Lung (tissue), 11 donors: ENCODE measurements at regions not wholly inside any gene's neighbourhood (a gene's known extent, or its start where the extent isn't known, plus 50 kb on each side); places are given as distances from the start of the nearest gene placed in this dataset.
A peak's percentile ranks its signal among the peaks of the same experiment; 100 is the strongest.

Experiments
- ATAC-seq: fragments of 200-7000 bp; cut with Tn5 transposase; one replicate; pipeline ENCODE4 v1.9.1; 2020; ENCODE audit warnings: moderate number of reproducible peaks; ENCODE audit not compliant: insufficient read depth, low FRiP score
- DNase-seq, 3 donors: peaks; one replicate each; pipeline ENCODE4 v3.0.0-alpha.2; 2013 to 2017
- H3K27ac ChIP-seq, 2 donors: one replicate each; pipeline ENCODE4 v1.5.1; 2013; ENCODE audit warnings: mild to moderate bottlenecking in 2 of 2, moderate library complexity in 2 of 2, control low read depth in 1 of 2, inconsistent platforms in 1 of 2, low read depth in 1 of 2, low read length in 1 of 2
- H3K27me3 ChIP-seq, 3 donors: one replicate each; pipeline ENCODE4 v1.5.1; 2013; ENCODE audit warnings: low read length in 2 of 3; ENCODE audit not compliant: control insufficient read depth in 3 of 3, insufficient read depth in 3 of 3
- H3K36me3 ChIP-seq, 4 donors: one replicate each; pipeline ENCODE4 v1.5.1; 2013; ENCODE audit warnings: low read length in 4 of 4, mild to moderate bottlenecking in 1 of 4, moderate library complexity in 1 of 4; ENCODE audit not compliant: control insufficient read depth in 4 of 4, insufficient read depth in 4 of 4
- H3K4me1 ChIP-seq, 5 donors: one replicate each; pipeline ENCODE4 v1.5.1; 2013; ENCODE audit warnings: low read length in 5 of 5, mild to moderate bottlenecking in 2 of 5, moderate library complexity in 1 of 5; ENCODE audit not compliant: control insufficient read depth in 5 of 5, insufficient read depth in 5 of 5
- H3K4me3 ChIP-seq: one replicate; pipeline ENCODE4 v1.5.1; 2013; ENCODE audit warnings: mild to moderate bottlenecking, control low read depth, moderate library complexity
- H3K9ac ChIP-seq, 2 donors: one replicate each; pipeline ENCODE4 v1.5.1; 2013; ENCODE audit warnings: low read length in 2 of 2, control low read depth in 1 of 2; ENCODE audit not compliant: insufficient read depth in 1 of 2
- H3K9me3 ChIP-seq, 4 donors: one replicate each; pipeline ENCODE4 v1.5.1; 2013; ENCODE audit warnings: low read length in 3 of 4, mild to moderate bottlenecking in 1 of 4, moderate library complexity in 1 of 4; ENCODE audit not compliant: control insufficient read depth in 4 of 4, insufficient read depth in 3 of 4
- WGBS, 2 donors: extraction: QIAGEN DNeasy Blood & Tissue Kit; methylation state at CpG; one replicate each; pipeline ENCODE4 v1.1.7; 2013; 5-methylcytosine and 5-hydroxymethylcytosine counted together
- TF ChIP-seq, protein P1 (sequence below): IDR thresholded peaks from 2 replicates; pipeline ENCODE4 v1.5.1; 2012; ENCODE audit warnings: mild to moderate bottlenecking; ENCODE audit errors: control extremely low read depth, extremely low read depth
- donor health status: control.
- donor health status: control.
- donor health status: Bipolar disorder and iron deficiency.
- donor health status: healthy.
- donor health status: DM: yes; HTN: yes; CAD: no.

DNA sequence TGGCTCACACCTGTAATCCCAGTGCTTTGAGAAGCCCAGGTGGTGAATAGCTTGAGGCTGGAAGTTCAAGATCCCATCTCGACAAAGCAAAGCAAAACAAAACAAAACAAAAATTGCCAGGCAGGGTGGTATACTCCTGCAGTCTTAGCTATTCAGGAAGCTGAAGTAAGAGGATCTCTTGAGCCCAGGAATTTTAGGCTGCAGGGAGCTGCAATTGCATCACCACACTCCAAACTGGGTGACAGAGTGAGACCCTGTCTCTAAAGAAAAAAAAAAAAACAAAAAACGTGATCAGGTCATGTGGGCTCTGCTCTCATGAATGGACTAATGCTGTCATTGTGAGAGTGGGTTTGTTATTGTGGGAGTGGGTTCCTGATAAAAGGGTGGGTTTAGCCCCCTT lies 409.1 kb downstream of the NPIPA7 start:
- Histone ChIP-seq H3K4me3 (no peak overlapping the region), H3K4me1 (no peaks in the 10 kb centered on the region), H3K9ac (no peak overlapping the region), H3K27me3 (no peaks in the 10 kb centered on the region), H3K36me3 (no peaks in the 10 kb centered on the region), H3K9me3 (peaks cover 0 to 5% (median 1%) of the 10 kb centered on the region in 4 donors), H3K27ac (no peak overlapping the region)
- no peak for DNase-seq
- ATAC-seq: no peak
- 64 to 67% methylated on average over 2 of the region's 2 CpGs for WGBS, 2 donors
- TF ChIP-seq, protein P1, sequence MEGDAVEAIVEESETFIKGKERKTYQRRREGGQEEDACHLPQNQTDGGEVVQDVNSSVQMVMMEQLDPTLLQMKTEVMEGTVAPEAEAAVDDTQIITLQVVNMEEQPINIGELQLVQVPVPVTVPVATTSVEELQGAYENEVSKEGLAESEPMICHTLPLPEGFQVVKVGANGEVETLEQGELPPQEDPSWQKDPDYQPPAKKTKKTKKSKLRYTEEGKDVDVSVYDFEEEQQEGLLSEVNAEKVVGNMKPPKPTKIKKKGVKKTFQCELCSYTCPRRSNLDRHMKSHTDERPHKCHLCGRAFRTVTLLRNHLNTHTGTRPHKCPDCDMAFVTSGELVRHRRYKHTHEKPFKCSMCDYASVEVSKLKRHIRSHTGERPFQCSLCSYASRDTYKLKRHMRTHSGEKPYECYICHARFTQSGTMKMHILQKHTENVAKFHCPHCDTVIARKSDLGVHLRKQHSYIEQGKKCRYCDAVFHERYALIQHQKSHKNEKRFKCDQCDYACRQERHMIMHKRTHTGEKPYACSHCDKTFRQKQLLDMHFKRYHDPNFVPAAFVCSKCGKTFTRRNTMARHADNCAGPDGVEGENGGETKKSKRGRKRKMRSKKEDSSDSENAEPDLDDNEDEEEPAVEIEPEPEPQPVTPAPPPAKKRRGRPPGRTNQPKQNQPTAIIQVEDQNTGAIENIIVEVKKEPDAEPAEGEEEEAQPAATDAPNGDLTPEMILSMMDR: no peak

DNA sequence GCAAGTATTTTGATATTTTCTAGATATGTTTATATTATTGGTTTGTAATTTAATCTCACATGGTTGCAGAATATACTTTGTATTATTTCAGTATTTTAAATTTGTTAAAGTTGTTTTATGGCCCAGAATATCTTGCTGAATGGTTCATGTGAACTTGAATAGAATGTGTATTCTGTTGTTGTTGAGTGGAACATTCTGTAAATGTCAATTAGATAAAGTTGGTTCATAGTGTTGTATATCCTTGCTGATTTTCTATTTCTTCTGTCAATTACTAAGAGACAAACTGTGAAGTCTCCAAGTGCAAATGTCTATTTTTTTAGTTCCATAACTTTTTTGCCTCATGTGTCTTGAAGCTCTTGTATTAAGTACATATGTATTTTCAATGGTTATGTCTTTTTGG lies 411.7 kb downstream of the NPIPA7 start:
- DNase-seq (no peak), ATAC-seq (no peak)
- H3K4me3 ChIP-seq: no peak overlapping the region
- no peaks in the 10 kb centered on the region for H3K27me3 ChIP-seq
- no peak overlapping the region for H3K27ac ChIP-seq
- H3K4me1 ChIP-seq: no peaks in the 10 kb centered on the region
- no peak overlapping the region for H3K9ac ChIP-seq
- no peaks in the 10 kb centered on the region for H3K36me3 ChIP-seq
- H3K9me3 ChIP-seq: peaks cover 0 to 5% (median 1%) of the 10 kb centered on the region in 4 donors
- TF ChIP-seq, protein P1: no peak

DNA sequence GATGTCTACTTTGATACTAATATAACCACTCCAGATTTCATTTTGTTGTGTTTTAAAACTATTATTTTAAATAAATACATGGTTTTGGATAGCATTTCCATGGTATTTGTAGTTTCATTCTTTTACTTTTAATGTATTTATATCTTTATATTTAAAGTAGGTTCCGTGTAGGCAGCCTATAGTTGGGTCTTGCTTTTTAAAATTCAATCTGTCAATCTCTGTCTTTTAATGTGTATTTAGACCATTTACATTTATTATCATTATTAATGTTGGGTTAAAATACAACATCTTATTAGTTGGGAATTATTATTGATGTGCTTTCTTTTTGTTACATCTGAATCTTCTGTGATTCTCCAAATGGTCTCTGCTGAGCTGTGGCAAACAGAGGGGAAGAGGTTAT lies 412.1 kb downstream of the NPIPA7 start:
- 76 to 81% methylated on average over 1 of the region's 1 CpG for WGBS, 2 donors

DNA sequence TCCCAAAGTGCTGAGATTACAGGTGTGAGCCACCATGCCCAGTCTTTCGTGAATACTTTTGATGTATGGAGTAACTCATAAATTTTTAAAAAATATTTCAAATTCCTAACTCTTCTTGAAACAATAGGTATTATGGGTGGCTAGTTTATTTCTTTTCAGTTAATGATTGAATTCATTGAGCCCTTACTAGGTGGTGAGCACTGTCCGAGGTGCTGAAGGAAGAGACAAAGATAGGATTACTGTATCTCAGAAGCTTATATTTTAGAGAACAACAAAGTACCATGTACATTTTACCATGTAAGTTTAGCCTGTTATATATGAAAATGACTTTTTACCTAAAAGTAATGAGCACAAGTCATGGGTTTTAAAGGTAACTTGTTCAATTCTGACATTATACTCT lies 418.3 kb downstream of the NPIPA7 start:
- H3K27ac ChIP-seq: no peak overlapping the region
- DNase-seq (peak in 2 of 3 donors; percentile 1 to 36), ATAC-seq (no peak)
- no peaks in the 10 kb centered on the region for H3K27me3 ChIP-seq
- H3K9ac ChIP-seq: no peak overlapping the region
- H3K4me3 ChIP-seq: no peak overlapping the region
- H3K36me3 ChIP-seq: no peaks in the 10 kb centered on the region
- peaks cover 0 to 2% (median 0%) of the 10 kb centered on the region in 4 donors for H3K9me3 ChIP-seq
- TF ChIP-seq, protein P1: no peak
- H3K4me1 ChIP-seq: no peaks in the 10 kb centered on the region
- 55 to 56% methylated on average over 2 of the region's 2 CpGs for WGBS, 2 donors

More for the DNA sequence above, 412.1 kb downstream of the NPIPA7 start:
- DNase-seq (no peak), ATAC-seq (no peak)
- Histone ChIP-seq H3K9ac (no peak overlapping the region), H3K4me3 (no peak overlapping the region), H3K4me1 (no peaks in the 10 kb centered on the region), H3K9me3 (peaks cover 0 to 5% (median 1%) of the 10 kb centered on the region in 4 donors), H3K27ac (no peak overlapping the region), H3K27me3 (no peaks in the 10 kb centered on the region), H3K36me3 (no peaks in the 10 kb centered on the region)
- TF ChIP-seq, protein P1: no peak
